Epithelial cell of prostate (primary cell): ENCODE measurements at regions not wholly inside any gene's neighbourhood (a gene's known extent, or its start where the extent isn't known, plus 50 kb on each side); places are given as distances from the start of the nearest gene placed in this dataset.
A peak's percentile ranks its signal among the peaks of the same experiment; 100 is the strongest.
"Not testable (repeated sequence)": the region's sequence is repeated elsewhere in the genome, so short reads cannot be mapped to it uniquely, and the experiment has no call there.

Experiments
- DNase-seq: peaks from one replicate; pipeline ENCODE4 v3.0.0-alpha.2; 2011; ENCODE audit warnings: low read depth, low spot score
- H3K27ac ChIP-seq: fragments of 450-650 bp; 2 replicates; pipeline ENCODE4 v1.5.1; 2017; ENCODE audit warnings: mild to moderate bottlenecking

DNA sequence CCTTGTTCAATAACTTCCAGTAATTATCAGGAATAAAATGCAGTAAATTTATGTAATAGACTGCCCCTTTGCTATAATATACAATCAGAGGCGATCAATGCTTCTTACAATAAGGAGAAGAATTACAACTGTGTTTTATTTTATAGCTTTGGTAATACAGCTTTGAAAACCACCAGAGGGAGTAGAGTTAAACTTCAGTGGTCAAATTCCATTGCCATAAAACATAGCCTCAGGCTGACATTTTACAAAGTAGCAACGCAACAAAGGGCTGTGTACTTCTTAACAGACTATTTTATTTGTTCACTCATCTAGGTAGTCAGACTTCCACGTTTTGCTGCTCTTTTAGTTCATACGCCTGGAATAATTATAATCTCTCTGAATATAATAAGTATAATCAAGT is 58.5 kb downstream of the TEX13C start:
- H3K27ac ChIP-seq = no peak overlapping the region

GRCh38 chrX:125378770-125379169 is 59.1 kb downstream of the TEX13C start:
- no peak for DNase-seq
- H3K27ac ChIP-seq = no peak overlapping the region

More for the DNA sequence above, 58.5 kb downstream of the TEX13C start:
- peak; percentile 2 for DNase-seq

GRCh38 chrX:125382148-125382628 is 62.5 kb downstream of the TEX13C start:
- no peak for DNase-seq
- no peak overlapping the region for H3K27ac ChIP-seq

GRCh38 chrX:125382889-125383288 is 63.2 kb downstream of the TEX13C start:
- no peak overlapping the region for H3K27ac ChIP-seq
- DNase-seq = no peak

GRCh38 chrX:125384867-125385266 is 65.2 kb downstream of the TEX13C start:
- no peak overlapping the region for H3K27ac ChIP-seq
- DNase-seq = no peak

- no peak for DNase-seq
- no peak overlapping the region for H3K27ac ChIP-seq
These were observed 68.3 kb downstream of the TEX13C start for GRCh38 chrX:125387945-125388344.

DNA sequence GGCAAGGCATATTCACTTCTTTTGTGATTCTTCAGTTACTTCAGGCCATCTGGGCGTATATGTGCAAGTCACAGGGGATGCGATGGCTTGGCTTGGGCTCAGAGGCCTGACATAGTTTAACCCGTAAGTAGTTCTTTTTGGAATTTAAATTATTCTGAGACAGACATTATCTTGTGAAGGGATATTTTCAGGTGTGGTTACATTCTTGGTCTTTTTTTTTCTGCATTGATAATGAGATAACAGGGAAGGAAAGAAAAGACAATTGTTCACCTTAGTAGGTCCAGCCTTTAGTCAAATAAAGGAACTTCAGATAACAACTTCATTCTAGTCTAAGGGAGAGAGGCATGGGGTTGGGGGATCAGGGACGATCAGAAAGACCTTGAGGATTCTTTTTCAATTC is 74.8 kb downstream of the TEX13C start:
- DNase-seq = no peak
- no peak overlapping the region for H3K27ac ChIP-seq

GRCh38 chrX:125395626-125396025 is 76.0 kb downstream of the TEX13C start:
- no peak for DNase-seq
- no peak overlapping the region for H3K27ac ChIP-seq

DNA sequence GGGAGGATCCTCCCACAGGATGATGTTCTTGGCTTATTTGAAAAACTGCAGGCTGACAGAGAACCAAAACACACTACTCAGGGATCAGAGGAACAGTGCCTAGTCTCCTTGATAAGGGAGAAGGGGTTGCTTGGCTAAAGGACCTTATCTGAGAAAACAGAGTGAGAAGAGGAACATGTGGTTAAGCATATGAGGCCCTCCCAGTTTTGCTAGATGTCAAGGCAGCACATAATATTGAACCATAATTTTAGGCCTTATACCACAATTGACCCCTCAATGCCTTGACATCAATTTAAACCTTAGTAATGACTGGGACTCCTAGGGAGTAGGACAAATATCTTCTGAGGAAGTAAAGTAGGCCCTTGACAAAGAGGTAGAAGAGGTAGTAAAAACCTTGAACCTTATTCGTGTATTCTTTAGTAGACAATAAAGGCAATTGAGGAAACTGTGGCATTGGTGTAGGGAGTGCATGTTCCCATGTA is 79.3 kb downstream of the TEX13C start:
- DNase-seq = no peak
- H3K27ac ChIP-seq = no peak overlapping the region

DNA sequence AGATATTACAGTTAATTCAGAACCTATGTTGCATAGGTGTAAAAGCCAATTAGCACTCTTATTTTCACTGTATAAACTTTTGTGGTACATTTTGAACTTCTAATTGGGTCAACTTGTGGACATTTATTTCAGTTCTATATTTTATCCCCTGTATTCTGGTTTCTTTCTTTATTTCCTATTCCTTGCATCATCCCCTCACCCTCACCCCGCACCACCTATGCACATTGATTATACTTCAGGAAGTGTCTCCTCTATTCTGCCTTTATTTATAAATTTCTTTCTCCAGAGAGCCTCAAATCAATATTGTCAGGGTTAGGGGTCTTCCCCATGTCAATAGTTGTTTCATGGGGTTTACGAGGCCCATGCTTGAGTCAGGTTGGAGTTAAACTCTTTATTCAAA is 83.1 kb downstream of the TEX13C start:
- no peak for DNase-seq

DNA sequence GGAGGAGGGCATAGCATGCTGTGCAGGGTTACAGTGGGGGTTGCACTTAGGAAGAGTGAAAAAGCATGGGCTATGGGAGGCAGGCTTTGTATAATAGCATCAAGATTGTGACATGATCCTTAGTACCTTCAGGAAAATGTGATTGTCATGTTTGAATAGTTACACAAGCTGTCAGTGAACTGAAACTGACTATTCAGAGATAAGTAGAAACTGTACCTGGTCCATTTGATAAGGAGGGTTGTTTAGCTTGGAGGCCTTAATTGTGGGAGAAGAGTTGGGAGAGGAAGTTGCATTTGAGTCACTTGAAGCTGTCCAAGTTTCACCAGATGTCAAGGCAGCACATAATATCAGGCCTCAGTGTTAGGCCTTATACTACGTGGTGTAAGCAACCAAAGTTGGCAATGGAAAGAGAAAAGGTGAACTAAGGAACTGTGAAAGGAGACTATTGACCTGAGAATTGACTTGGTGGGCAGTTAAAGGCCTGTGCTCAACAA is 85.0 kb downstream of the TEX13C start:
- no peak for DNase-seq
- no peak overlapping the region for H3K27ac ChIP-seq

More for the DNA sequence above, 83.1 kb downstream of the TEX13C start:
- H3K27ac ChIP-seq = no peak overlapping the region

- DNase-seq = no peak
- H3K27ac ChIP-seq = no peak overlapping the region
These were observed 85.7 kb downstream of the TEX13C start for GRCh38 chrX:125405339-125405738.

GRCh38 chrX:125407314-125407713 is 87.6 kb downstream of the TEX13C start:
- H3K27ac ChIP-seq = no peak overlapping the region

DNA sequence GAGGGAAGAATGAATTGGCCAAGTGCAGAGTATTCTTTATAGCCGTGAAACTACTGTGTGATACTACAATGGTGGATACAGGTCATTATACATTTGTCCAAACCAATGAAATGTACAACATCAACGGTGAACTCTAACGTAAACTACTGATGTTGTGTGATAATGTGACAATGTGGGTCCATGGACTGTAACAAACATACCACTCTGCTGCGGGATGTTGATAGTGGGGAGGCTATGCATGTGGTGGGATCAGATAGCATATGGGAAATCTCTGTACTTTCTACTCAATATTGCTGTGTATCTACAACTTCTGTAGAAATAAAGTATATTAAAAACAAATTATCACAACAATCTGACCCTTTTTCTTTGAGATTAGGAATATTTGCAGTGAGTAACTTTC is 101.1 kb downstream of the TEX13C start:
- DNase-seq = no peak
- no peak overlapping the region for H3K27ac ChIP-seq

More at GRCh38 chrX:125407314-125407713, 87.6 kb downstream of the TEX13C start:
- DNase-seq = no peak

GRCh38 chrX:125422986-125423385 is 103.3 kb downstream of the TEX13C start:
- no peak for DNase-seq
- no peak overlapping the region for H3K27ac ChIP-seq

GRCh38 chrX:125424536-125424935 is 104.9 kb downstream of the TEX13C start:
- no peak for DNase-seq
- no peak overlapping the region for H3K27ac ChIP-seq

DNA sequence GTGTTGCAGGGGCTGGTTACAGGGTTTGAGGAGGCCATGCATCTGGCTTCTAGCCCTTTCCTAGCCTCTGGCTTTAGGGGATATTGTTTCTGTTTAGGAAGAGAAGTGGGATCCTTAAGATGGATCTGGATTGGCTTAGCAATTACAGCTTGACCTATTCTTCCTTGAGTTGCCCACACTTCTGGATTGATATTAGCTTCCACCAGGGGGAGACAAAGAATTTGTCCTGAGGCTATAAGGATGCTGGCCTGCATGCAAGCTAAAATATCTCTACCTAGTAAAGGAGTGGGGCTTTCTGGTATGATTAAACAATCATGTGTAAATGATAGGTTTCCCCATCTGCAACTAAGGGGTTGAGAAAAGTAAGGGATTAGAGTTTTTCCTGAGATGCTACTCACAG is 117.2 kb downstream of the TEX13C start:
- H3K27ac ChIP-seq = no peak overlapping the region
- no peak for DNase-seq

- DNase-seq = no peak
- no peak overlapping the region for H3K27ac ChIP-seq
These were observed 119.7 kb downstream of the TEX13C start for GRCh38 chrX:125439194-125439849.

DNA sequence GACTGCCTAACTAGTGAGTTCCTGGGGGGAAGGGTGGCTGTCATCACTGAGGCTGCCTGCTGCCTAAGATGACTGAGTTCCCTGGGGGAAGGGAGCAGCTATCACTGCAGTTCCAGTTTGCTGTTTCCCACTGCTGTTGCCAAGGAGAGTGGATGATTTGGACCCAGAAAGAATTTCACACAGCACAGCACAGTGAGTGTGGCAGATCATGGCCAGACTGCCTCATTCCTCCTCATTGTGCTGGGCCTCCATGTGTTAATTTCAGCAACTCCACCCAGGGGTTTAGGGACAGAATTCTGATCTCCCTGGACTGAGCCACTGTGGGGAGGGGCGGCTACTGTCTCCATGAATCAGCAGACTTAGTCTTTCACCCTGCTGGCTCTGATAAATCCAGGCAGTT is 125.0 kb downstream of the TEX13C start:
- DNase-seq = no peak
- H3K27ac ChIP-seq = peak overlapping the region; percentile 8

GRCh38 chrX:125475482-125475881 is 155.8 kb downstream of the TEX13C start:
- H3K27ac ChIP-seq = no peak overlapping the region
- DNase-seq = no peak

DNA sequence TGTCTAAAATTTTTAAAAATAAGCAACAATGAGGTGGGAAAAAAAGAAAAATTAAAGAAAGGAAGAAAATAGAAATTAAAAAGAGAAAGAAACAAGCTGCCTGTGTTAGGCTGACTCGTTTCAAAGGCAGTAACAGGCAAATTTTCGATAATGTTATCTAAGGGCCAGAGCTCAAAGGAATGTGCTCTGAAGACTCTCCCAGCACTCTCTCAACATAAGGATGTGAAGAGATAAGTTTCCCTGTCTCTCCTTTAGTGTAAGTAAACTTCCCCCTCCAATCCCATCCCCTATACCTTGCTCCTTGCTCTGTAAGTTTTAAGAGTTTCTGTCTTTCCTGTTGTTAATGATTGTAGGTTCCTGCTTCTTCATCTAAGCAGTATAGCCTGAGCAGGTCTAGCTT is 172.8 kb downstream of the TEX13C start:
- peak overlapping the region; percentile 54 for H3K27ac ChIP-seq
- no peak for DNase-seq

DNA sequence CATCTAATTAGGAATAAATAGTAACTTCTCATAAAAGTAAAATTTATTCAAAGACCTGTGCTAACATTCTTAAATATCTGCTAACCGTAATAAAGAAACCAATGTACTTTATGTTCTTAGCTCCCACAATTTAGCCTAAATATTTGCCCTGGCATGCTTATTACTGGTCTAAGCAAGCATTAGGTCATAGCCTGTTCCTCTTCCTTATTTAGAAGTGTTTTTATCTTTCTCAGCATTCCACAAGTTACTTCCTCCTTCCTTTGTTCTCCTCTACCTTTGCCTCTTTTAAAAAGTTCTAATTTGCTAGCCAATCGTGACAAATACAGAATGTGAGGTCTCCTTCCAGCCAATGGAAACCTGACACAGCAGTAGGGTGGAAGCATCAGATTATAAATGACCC is 173.3 kb downstream of the TEX13C start:
- not testable (repeated sequence) for DNase-seq
- H3K27ac ChIP-seq = peak overlapping the region; percentile 54
